ENCODE measurements at regions not wholly inside any gene's neighbourhood (a gene's known extent, or its start where the extent isn't known, plus 50 kb on each side); places are given as distances from the start of the nearest gene placed in this dataset.

- no peaks in the 10 kb centered on the region for H3K27me3 ChIP-seq
- intact Hi-C loops (cut with DNase I) = no loop called here
- 47% methylated on average over 3 of the region's 3 CpGs for WGBS (ENCODE audit: insufficient coverage, low coverage, low lambda C conversion rate, missing lambda C conversion rate)
- no peak overlapping the region for H3K27ac ChIP-seq
- no peaks in the 10 kb centered on the region for H3K9me3 ChIP-seq
- no peak for ATAC-seq
- H3K4me3 ChIP-seq = no peak overlapping the region
- H3K36me3 ChIP-seq = no peaks in the 10 kb centered on the region
- H3K4me1 ChIP-seq = no peaks in the 10 kb centered on the region
- TF ChIP-seq CTCF (IDR thresholded peaks at IDR 0.05) (no peak), POLR2A (IDR thresholded peaks at IDR 0.05) (no peak)
- DNase-seq = no peak
Observed at GRCh38 chr3:147900851-147901250, 491.7 kb downstream of the ZIC1 start.

GRCh38 chr3:147903026-147903425 lies 493.9 kb downstream of the ZIC1 start:
- no peaks in the 10 kb centered on the region for H3K4me1 ChIP-seq
- intact Hi-C loops (cut with DNase I) = no loop called here
- H3K36me3 ChIP-seq = no peaks in the 10 kb centered on the region
- TF ChIP-seq POLR2A (IDR thresholded peaks at IDR 0.05) (no peak), CTCF (IDR thresholded peaks at IDR 0.05) (no peak)
- 32% methylated on average over 4 of the region's 4 CpGs for WGBS (ENCODE audit: insufficient coverage, low coverage, low lambda C conversion rate, missing lambda C conversion rate)
- ATAC-seq = no peak
- no peak overlapping the region for H3K4me3 ChIP-seq
- H3K27me3 ChIP-seq = no peaks in the 10 kb centered on the region
- no peak for DNase-seq
- H3K9me3 ChIP-seq = no peaks in the 10 kb centered on the region
- no peak overlapping the region for H3K27ac ChIP-seq

GRCh38 chr3:147904421-147904820 lies 495.3 kb downstream of the ZIC1 start:
- no peaks in the 10 kb centered on the region for H3K4me1 ChIP-seq
- H3K4me3 ChIP-seq = no peak overlapping the region
- DNase-seq = no peak
- H3K36me3 ChIP-seq = no peaks in the 10 kb centered on the region
- no peak for ATAC-seq
- intact Hi-C loops (cut with DNase I) = no loop called here
- TF ChIP-seq CTCF (IDR thresholded peaks at IDR 0.05) = no peak
- no peak for TF ChIP-seq POLR2A (IDR thresholded peaks at IDR 0.05)
- H3K9me3 ChIP-seq = no peaks in the 10 kb centered on the region
- no CpG with 5 or more reads among the region's 3 CpGs for WGBS (ENCODE audit: insufficient coverage, low coverage, low lambda C conversion rate, missing lambda C conversion rate)
- no peaks in the 10 kb centered on the region for H3K27me3 ChIP-seq
- no peak overlapping the region for H3K27ac ChIP-seq

GRCh38 chr3:147906285-147906684 lies 497.1 kb downstream of the ZIC1 start:
- intact Hi-C loops (cut with DNase I) = no loop called here
- 45% methylated on average over 2 of the region's 2 CpGs for WGBS (ENCODE audit: insufficient coverage, low coverage, low lambda C conversion rate, missing lambda C conversion rate)
- Histone ChIP-seq H3K27ac (no peak overlapping the region), H3K4me1 (no peaks in the 10 kb centered on the region), H3K4me3 (no peak overlapping the region), H3K36me3 (no peaks in the 10 kb centered on the region), H3K9me3 (no peaks in the 10 kb centered on the region), H3K27me3 (no peaks in the 10 kb centered on the region)
- DNase-seq (no peak), ATAC-seq (no peak)
- no peak for TF ChIP-seq CTCF (IDR thresholded peaks at IDR 0.05)
- no peak for TF ChIP-seq POLR2A (IDR thresholded peaks at IDR 0.05)

GRCh38 chr3:147914532-147914931 lies 505.4 kb downstream of the ZIC1 start:
- TF ChIP-seq CTCF (IDR thresholded peaks at IDR 0.05) = no peak
- TF ChIP-seq POLR2A (IDR thresholded peaks at IDR 0.05) = no peak
- Histone ChIP-seq H3K36me3 (no peaks in the 10 kb centered on the region), H3K4me3 (no peak overlapping the region), H3K4me1 (no peaks in the 10 kb centered on the region), H3K27ac (no peak overlapping the region), H3K9me3 (no peaks in the 10 kb centered on the region), H3K27me3 (no peaks in the 10 kb centered on the region)
- 86% methylated on average over 1 of the region's 1 CpG for WGBS (ENCODE audit: insufficient coverage, low coverage, low lambda C conversion rate, missing lambda C conversion rate)
- intact Hi-C loops (cut with DNase I) = no loop called here
- ATAC-seq (no peak), DNase-seq (no peak)
